ENCODE measurements at regions not wholly inside any gene's neighbourhood (a gene's known extent, or its start where the extent isn't known, plus 50 kb on each side); places are given as distances from the start of the nearest gene placed in this dataset.

DNA sequence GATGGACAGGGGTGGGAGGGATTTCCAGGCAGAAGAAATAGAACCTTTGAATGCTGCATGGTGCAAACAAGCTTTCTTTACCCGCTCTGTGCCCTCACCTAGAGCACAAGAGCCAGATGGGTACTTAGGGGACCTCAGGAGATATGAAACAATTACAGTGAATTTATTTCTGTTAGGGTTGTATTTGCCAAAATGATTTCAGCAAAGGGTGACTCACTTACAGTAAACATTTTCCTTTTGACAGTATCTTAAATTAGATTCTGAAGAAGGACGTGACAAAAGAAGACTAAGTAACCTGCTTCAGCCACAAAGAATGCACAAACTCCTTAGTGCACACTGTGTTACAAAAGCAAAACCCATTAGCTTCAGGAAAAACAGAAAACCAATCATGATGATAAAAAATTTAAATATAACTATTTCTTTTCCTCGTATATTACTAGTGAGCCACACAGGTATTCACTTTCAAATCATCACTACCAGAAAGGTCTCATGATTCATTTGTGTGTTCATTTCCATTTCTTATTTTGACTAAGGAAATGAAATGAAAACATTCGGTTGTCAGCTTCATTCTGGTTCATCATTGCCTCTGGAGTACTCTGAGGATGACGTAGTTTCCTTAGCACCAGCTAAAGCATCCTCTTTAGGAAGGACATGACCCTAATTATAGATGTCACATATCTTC, 158.8 kb downstream of the NHLRC3 start:
- TF ChIP-seq, protein P1, sequence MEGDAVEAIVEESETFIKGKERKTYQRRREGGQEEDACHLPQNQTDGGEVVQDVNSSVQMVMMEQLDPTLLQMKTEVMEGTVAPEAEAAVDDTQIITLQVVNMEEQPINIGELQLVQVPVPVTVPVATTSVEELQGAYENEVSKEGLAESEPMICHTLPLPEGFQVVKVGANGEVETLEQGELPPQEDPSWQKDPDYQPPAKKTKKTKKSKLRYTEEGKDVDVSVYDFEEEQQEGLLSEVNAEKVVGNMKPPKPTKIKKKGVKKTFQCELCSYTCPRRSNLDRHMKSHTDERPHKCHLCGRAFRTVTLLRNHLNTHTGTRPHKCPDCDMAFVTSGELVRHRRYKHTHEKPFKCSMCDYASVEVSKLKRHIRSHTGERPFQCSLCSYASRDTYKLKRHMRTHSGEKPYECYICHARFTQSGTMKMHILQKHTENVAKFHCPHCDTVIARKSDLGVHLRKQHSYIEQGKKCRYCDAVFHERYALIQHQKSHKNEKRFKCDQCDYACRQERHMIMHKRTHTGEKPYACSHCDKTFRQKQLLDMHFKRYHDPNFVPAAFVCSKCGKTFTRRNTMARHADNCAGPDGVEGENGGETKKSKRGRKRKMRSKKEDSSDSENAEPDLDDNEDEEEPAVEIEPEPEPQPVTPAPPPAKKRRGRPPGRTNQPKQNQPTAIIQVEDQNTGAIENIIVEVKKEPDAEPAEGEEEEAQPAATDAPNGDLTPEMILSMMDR (IDR thresholded peaks at IDR 0.05; ENCODE audit: insufficient read depth, low read length, poor library complexity, severe bottlenecking) = no peak
- no peak for TF ChIP-seq EZH2phosphoT487 (conservative IDR thresholded peaks at IDR 0.05; ENCODE audit: low read length)

Measured in SU-DHL-6 (cell line).